HEK293 (cell line): ENCODE measurements at regions not wholly inside any gene's neighbourhood (a gene's known extent, or its start where the extent isn't known, plus 50 kb on each side); places are given as distances from the start of the nearest gene placed in this dataset.

Experiments used
- CTCF ChIA-PET: fragments of 350-600 bp; formaldehyde crosslinking; extraction: SDS; loops from one replicate; lab custom pipeline; 2021; ENCODE audit warnings: antibody characterized with exemption; lab: Yijun Ruan, JAX
- POLR2A ChIA-PET: fragments of 300-600 bp; formaldehyde crosslinking; extraction: SDS; loops from one replicate; lab custom pipeline; 2020; ENCODE audit warnings: antibody characterized with exemption, inconsistent platforms; lab: Yijun Ruan, JAX
- H3K27ac ChIP-seq: fragments of 200-500 bp; sonication (Bioruptor generic); 2 replicates; pipeline ENCODE4 v1.5.1; 2014; ENCODE audit warnings: low read depth, low read length, control low read depth, inconsistent platforms; ENCODE audit errors: extremely low read depth
- H3K36me3 ChIP-seq, 2 experiments: fragments of 200-500 bp in 1 of 2; sonication (Bioruptor generic) in 1 of 2; 1 replicate in 1 of 2; 2 replicates in 1 of 2; pipeline ENCODE4 v1.5.1; 2014 to 2017; ENCODE audit warnings: inconsistent platforms in 2 of 2, low read length in 2 of 2; ENCODE audit not compliant: control insufficient read depth in 2 of 2, insufficient read depth in 1 of 2
- H3K4me1 ChIP-seq: fragments of 200-500 bp; sonication (Bioruptor generic); 2 replicates; pipeline ENCODE4 v1.5.1; 2014; ENCODE audit warnings: mild to moderate bottlenecking, low read length, inconsistent platforms; ENCODE audit not compliant: control insufficient read depth, insufficient read depth
- H3K4me3 ChIP-seq: 2 replicates; pipeline ENCODE4 v1.5.1; 2011; ENCODE audit warnings: low read depth, mild to moderate bottlenecking, control low read depth, low read length, moderate library complexity
- H3K9me3 ChIP-seq: fragments of 200-500 bp; sonication (Bioruptor generic); 2 replicates; pipeline ENCODE4 v1.5.1; 2014; ENCODE audit warnings: low read depth, low read length, inconsistent platforms; ENCODE audit not compliant: control insufficient read depth, insufficient read depth
- FEZF1 ChIP-seq: fragments of 450-650 bp; formaldehyde crosslinking; IDR thresholded peaks from 2 replicates; pipeline ENCODE4 v1.5.1; 2016; ENCODE audit warnings: missing biosample characterization, missing genetic modification characterization
- HOXA7 ChIP-seq: sonication (generic); formaldehyde crosslinking; IDR thresholded peaks from 2 replicates; pipeline ENCODE4 v1.8.1; 2022; ENCODE audit warnings: missing genetic modification reagents, borderline replicate concordance
- PRDM4 ChIP-seq: fragments of 450-650 bp; formaldehyde crosslinking; IDR thresholded peaks from 2 replicates; pipeline ENCODE4 v1.5.1; 2017; ENCODE audit warnings: missing biosample characterization, missing genetic modification characterization
- REPIN1 ChIP-seq: fragments of 450-650 bp; formaldehyde crosslinking; IDR thresholded peaks from 2 replicates; pipeline ENCODE4 v1.5.1; 2017; ENCODE audit warnings: missing biosample characterization, missing genetic modification characterization, low read depth
- TCF7L2 ChIP-seq: IDR thresholded peaks from 2 replicates; pipeline ENCODE4 v1.6.1; 2011; ENCODE audit warnings: low read depth, mild to moderate bottlenecking, inconsistent platforms, low read length, moderate library complexity, borderline replicate concordance
- TRIM28 ChIP-seq: IDR thresholded peaks from 2 replicates; pipeline ENCODE4 v1.6.1; 2011; ENCODE audit warnings: low read length, control low read depth, borderline replicate concordance
- ZBTB1 ChIP-seq: fragments of 450-650 bp; formaldehyde crosslinking; IDR thresholded peaks from 2 replicates; pipeline ENCODE4 v1.5.1; 2016; ENCODE audit warnings: missing biosample characterization, missing genetic modification characterization
- ZBTB7A ChIP-seq: fragments of 450-650 bp; formaldehyde crosslinking; IDR thresholded peaks from 2 replicates; pipeline ENCODE4 v1.5.1; 2016; ENCODE audit warnings: low read depth, missing biosample characterization, missing genetic modification characterization
- ZFP3 ChIP-seq: fragments of 450-650 bp; formaldehyde crosslinking; IDR thresholded peaks from 2 replicates; pipeline ENCODE4 v1.5.1; 2016; ENCODE audit warnings: low read depth, missing biosample characterization, missing genetic modification characterization
- ZFP69B ChIP-seq: fragments of 450-650 bp; formaldehyde crosslinking; IDR thresholded peaks from 2 replicates; pipeline ENCODE4 v1.5.1; 2016; ENCODE audit warnings: missing biosample characterization, missing genetic modification characterization
- ZNF155 ChIP-seq: fragments of 450-650 bp; formaldehyde crosslinking; IDR thresholded peaks from 2 replicates; pipeline ENCODE4 v1.5.1; 2016; ENCODE audit warnings: missing biosample characterization, missing genetic modification characterization
- ZNF175 ChIP-seq: fragments of 450-650 bp; formaldehyde crosslinking; IDR thresholded peaks from 2 replicates; pipeline ENCODE4 v1.5.1; 2016; ENCODE audit warnings: missing biosample characterization, missing genetic modification characterization
- ZNF19 ChIP-seq: fragments of 450-650 bp; formaldehyde crosslinking; IDR thresholded peaks from 2 replicates; pipeline ENCODE4; 2016; ENCODE audit warnings: missing biosample characterization, missing genetic modification characterization, low read depth
- ZNF214 ChIP-seq: fragments of 450-650 bp; formaldehyde crosslinking; IDR thresholded peaks from 2 replicates; pipeline ENCODE4 v1.5.1; 2017; ENCODE audit warnings: missing biosample characterization, mild to moderate bottlenecking, missing genetic modification characterization, borderline replicate concordance
- ZNF292 ChIP-seq: fragments of 450-650 bp; formaldehyde crosslinking; IDR thresholded peaks from 2 replicates; pipeline ENCODE4 v1.5.1; 2016; ENCODE audit warnings: low read depth, missing biosample characterization, missing genetic modification characterization, borderline replicate concordance
- ZNF341 ChIP-seq: fragments of 450-650 bp; formaldehyde crosslinking; IDR thresholded peaks from 2 replicates; pipeline ENCODE4; 2016; ENCODE audit warnings: low read depth, missing biosample characterization, missing genetic modification characterization
- ZNF366 ChIP-seq: fragments of 450-650 bp; formaldehyde crosslinking; conservative IDR thresholded peaks from 2 replicates; pipeline ENCODE4 v1.5.1; 2016; ENCODE audit warnings: missing biosample characterization, missing genetic modification characterization
- ZNF544 ChIP-seq: fragments of 450-650 bp; formaldehyde crosslinking; IDR thresholded peaks from 2 replicates; pipeline ENCODE4 v1.5.0; 2017; ENCODE audit warnings: missing biosample characterization, missing genetic modification characterization
- ZNF623 ChIP-seq: fragments of 450-650 bp; formaldehyde crosslinking; IDR thresholded peaks from 2 replicates; pipeline ENCODE4 v1.5.1; 2016; ENCODE audit warnings: missing biosample characterization, missing genetic modification characterization
- ZNF645 ChIP-seq: fragments of 450-650 bp; formaldehyde crosslinking; IDR thresholded peaks from 2 replicates; pipeline ENCODE4; 2016; ENCODE audit warnings: missing biosample characterization, missing genetic modification characterization
- ZNF670 ChIP-seq: fragments of 450-650 bp; formaldehyde crosslinking; IDR thresholded peaks from 2 replicates; pipeline ENCODE4 v1.5.1; 2016; ENCODE audit warnings: missing biosample characterization, missing genetic modification characterization, low read depth
- ZNF707 ChIP-seq: fragments of 450-650 bp; formaldehyde crosslinking; IDR thresholded peaks from 2 replicates; pipeline ENCODE4 v1.5.1; 2016; ENCODE audit warnings: missing biosample characterization, missing genetic modification characterization
- ZNF747 ChIP-seq: fragments of 450-650 bp; formaldehyde crosslinking; IDR thresholded peaks from 2 replicates; pipeline ENCODE4 v1.5.1; 2016; ENCODE audit warnings: missing biosample characterization, missing genetic modification characterization
- TF ChIP-seq, protein P1 (sequence below): fragments of 450-650 bp; formaldehyde crosslinking; IDR thresholded peaks from 2 replicates; pipeline ENCODE4 v1.5.1; 2016; ENCODE audit warnings: missing biosample characterization, missing genetic modification characterization
- TF ChIP-seq, protein P2 (sequence below): fragments of 450-650 bp; formaldehyde crosslinking; IDR thresholded peaks from 2 replicates; pipeline ENCODE4 v1.5.1; 2016; ENCODE audit warnings: missing biosample characterization, missing genetic modification characterization

DNA sequence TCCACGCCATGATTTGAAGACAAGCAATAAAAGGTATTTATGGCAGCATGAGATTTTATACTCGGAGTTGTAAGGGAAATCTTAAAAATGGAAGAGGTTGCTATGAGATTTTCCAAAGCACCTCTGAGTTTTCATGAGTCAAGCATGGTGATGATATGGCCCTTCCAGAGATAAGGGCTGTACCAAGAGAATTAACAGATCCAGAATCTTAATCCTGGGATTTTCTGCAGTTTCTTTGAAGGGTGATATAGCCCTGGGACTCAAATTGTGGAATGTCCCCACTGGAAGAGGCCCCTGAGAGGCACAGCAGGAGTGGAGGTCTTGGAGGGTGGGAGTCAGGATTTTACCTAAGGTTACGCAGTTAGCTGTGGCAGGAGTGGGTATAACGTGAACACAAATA is 243.3 kb downstream of the ZNF621 start:
- Histone ChIP-seq H3K27ac (no peak overlapping the region), H3K36me3 (no peaks in the 10 kb centered on the region), H3K4me3 (no peak overlapping the region), H3K9me3 (no peaks in the 10 kb centered on the region), H3K4me1 (no peaks in the 10 kb centered on the region)
- TF ChIP-seq TRIM28 = no peak
- no peak for TF ChIP-seq ZNF747 (tag by site-specific recombination)
- TF ChIP-seq ZNF341 = no peak
- no peak for TF ChIP-seq REPIN1 (tag by site-specific recombination)
- TF ChIP-seq FEZF1 (tag by site-specific recombination) = no peak
- TF ChIP-seq ZNF155 (tag by site-specific recombination) = no peak
- no peak for TF ChIP-seq ZFP3 (tag by site-specific recombination)
- no peak for TF ChIP-seq ZFP69B (tag by site-specific recombination)
- no peak for TF ChIP-seq PRDM4 (tag by site-specific recombination)
- no peak for TF ChIP-seq ZNF707 (tag by site-specific recombination)
- TF ChIP-seq ZNF19 (tag by site-specific recombination) = no peak
- TF ChIP-seq ZNF292 (tag by site-specific recombination) = no peak
- TF ChIP-seq, protein P1, sequence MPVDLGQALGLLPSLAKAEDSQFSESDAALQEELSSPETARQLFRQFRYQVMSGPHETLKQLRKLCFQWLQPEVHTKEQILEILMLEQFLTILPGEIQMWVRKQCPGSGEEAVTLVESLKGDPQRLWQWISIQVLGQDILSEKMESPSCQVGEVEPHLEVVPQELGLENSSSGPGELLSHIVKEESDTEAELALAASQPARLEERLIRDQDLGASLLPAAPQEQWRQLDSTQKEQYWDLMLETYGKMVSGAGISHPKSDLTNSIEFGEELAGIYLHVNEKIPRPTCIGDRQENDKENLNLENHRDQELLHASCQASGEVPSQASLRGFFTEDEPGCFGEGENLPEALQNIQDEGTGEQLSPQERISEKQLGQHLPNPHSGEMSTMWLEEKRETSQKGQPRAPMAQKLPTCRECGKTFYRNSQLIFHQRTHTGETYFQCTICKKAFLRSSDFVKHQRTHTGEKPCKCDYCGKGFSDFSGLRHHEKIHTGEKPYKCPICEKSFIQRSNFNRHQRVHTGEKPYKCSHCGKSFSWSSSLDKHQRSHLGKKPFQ (tag by site-specific recombination) = no peak
- TF ChIP-seq ZNF645 (tag by site-specific recombination) = no peak
- TF ChIP-seq ZBTB7A (tag by site-specific recombination) = no peak
- TF ChIP-seq, all 188 proteins: peak for 0
- ChIA-PET CTCF (no interaction called here), POLR2A (no interaction called here)

DNA sequence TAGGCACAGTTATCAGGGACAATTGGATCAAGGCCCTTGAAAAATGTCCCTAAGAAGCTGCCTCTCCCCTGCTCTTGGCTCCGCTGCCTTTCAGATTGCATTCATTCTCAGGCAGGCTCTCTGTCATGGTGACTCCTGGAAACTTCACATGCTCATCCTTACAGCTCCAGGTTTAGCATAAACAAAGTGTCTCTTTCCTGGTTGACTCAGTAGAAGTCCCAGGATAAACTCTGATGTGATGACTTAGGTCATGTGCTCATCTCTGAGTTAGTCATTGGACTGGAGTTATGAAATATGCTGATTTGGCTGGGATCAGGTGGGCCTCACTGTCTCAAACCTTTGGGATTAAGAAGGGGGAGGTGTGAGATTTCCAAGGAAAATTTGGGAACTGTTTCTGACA is 243.8 kb downstream of the ZNF621 start:
- no peaks in the 10 kb centered on the region for H3K36me3 ChIP-seq
- POLR2A ChIA-PET = no interaction called here
- no peaks in the 10 kb centered on the region for H3K9me3 ChIP-seq
- no peaks in the 10 kb centered on the region for H3K4me1 ChIP-seq
- H3K4me3 ChIP-seq = no peak overlapping the region
- CTCF ChIA-PET = no interaction called here
- no peak overlapping the region for H3K27ac ChIP-seq
- no peak for TF ChIP-seq ZNF366
- no peak for TF ChIP-seq HOXA7 (CRISPR knock-in tag)
- no peak for TF ChIP-seq ZBTB1 (tag by site-specific recombination)
- no peak for TF ChIP-seq ZNF623 (tag by site-specific recombination)
- no peak for TF ChIP-seq ZNF544 (tag by site-specific recombination)
- no peak for TF ChIP-seq TCF7L2
- no peak for TF ChIP-seq ZNF214 (tag by site-specific recombination)
- TF ChIP-seq, protein P2, sequence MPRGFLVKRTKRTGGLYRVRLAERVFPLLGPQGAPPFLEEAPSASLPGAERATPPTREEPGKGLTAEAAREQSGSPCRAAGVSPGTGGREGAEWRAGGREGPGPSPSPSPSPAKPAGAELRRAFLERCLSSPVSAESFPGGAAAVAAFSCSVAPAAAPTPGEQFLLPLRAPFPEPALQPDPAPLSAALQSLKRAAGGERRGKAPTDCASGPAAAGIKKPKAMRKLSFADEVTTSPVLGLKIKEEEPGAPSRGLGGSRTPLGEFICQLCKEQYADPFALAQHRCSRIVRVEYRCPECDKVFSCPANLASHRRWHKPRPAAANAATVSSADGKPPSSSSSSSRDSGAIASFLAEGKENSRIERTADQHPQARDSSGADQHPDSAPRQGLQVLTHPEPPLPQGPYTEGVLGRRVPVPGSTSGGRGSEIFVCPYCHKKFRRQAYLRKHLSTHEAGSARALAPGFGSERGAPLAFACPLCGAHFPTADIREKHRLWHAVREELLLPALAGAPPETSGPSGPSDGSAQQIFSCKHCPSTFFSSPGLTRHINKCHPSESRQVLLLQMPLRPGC (tag by site-specific recombination) = no peak
- TF ChIP-seq ZNF175 (tag by site-specific recombination) = no peak
- TF ChIP-seq ZNF670 = no peak
- no peak for TF ChIP-seq TRIM28
- TF ChIP-seq, all 188 proteins: peak for 0
